ENCODE measurements at regions not wholly inside any gene's neighbourhood (a gene's known extent, or its start where the extent isn't known, plus 50 kb on each side); places are given as distances from the start of the nearest gene placed in this dataset.

DNA sequence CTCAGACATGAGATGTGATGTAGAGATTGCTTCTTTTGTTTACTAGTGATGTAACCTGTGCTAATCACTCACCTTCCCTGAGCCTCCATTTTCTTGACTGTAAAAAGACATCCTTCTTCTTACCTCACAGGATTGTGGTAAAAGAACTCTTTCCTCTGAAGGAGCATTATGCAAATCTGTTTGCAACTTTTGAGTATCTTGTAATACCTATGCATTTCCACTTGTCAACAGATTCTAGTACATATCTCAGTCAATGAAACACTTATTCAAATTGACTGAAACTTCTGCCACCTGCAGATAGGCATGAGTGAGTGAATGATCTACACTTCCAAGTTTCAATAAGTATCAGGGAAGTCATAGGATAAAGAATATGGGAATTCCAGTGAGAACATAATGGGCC is 174.7 kb downstream of the HHIPL2 start:
- ChIA-PET POLR2A (no interaction called here), CTCF (no interaction called here)

- ChIA-PET CTCF (no interaction called here), POLR2A (no interaction called here)
These were observed 175.7 kb downstream of the HHIPL2 start for GRCh38 chr1:222372221-222372620.

- ChIA-PET CTCF (no interaction called here), POLR2A (no interaction called here)
These were observed 176.8 kb downstream of the HHIPL2 start for GRCh38 chr1:222370913-222371675.

DNA sequence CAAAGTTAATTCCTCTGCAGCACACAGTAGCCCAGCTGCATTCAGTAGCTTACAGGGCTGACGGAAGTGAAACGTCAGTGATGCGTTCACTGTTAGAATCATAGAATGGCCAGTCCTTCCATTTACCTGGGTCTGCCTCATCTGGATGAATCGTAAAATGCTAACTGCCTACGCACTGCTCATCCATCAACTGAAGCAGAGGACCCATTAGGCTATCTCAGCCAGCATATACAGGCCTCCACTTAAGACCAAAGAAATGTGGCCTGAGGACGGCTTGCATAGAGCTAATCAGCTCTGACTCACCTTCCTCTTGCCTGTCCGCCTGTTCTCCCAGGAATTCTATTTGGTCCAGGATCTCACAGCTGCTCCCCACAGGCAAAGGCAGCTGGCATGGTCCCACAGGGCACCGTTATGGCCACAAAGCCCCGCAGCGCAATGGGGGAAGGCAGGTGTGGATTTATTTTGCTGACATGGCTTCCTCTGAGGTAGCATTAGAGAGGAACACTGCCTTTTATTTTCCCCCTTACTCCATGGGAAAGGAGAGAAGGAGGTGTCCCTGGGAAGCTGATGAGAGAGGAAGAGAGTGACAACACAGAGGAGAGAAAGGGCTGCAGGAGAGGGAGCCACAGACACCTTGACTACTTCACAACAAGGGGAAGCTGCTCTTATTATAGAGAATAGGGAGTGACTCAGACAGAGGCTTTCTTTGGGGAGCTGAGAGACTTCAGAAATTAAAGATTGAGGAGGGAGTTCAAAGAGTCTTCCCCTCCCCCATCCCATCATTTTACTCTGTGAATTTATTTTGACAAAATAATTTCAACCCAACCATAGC is 177.6 kb downstream of the HHIPL2 start:
- POLR2A ChIA-PET: no interaction called here
- CTCF ChIA-PET: no interaction called here

DNA sequence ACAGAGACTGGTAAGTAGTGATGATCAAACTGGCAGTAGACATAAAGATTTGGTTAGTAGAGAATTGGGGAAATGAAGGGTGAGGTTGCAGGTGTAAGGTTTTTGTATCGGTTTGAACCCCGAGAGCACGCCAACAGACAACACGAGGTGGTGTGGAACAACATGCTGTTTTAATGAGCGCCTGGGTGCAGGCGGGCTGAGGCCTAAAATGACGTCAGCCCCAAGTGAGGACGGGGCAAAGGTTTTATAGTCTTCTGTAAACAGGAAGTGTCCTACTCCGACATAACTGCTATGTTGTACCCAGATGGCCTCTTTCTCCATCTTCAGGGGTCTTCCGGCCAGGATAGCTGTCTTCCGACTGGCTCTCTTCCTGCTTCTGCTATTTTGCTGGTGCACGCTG is 178.8 kb downstream of the HHIPL2 start:
- ChIA-PET CTCF (no interaction called here), POLR2A (no interaction called here)

DNA sequence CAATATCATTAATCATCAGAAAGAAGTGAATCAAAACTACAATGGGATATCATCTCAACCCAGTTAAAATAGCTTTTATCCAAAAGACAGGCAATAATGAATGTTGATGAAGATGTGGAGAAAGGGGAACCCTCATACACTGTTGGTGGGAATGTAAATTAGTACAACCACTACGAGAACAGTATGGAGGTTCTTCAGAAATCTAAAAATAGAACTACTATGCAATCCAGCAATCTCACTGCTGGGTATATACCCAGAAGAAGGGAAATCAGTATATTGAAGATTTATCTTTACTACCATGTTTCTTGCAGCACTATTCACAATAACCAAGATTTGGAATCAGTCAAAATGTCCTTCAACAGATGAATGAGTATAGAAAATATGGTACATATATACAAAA is 189.8 kb downstream of the HHIPL2 start:
- POLR2A ChIA-PET: no interaction called here
- CTCF ChIA-PET: no interaction called here

- ChIA-PET CTCF (no interaction called here), POLR2A (no interaction called here)
These were observed 190.7 kb downstream of the HHIPL2 start for GRCh38 chr1:222357252-222357651.

DNA sequence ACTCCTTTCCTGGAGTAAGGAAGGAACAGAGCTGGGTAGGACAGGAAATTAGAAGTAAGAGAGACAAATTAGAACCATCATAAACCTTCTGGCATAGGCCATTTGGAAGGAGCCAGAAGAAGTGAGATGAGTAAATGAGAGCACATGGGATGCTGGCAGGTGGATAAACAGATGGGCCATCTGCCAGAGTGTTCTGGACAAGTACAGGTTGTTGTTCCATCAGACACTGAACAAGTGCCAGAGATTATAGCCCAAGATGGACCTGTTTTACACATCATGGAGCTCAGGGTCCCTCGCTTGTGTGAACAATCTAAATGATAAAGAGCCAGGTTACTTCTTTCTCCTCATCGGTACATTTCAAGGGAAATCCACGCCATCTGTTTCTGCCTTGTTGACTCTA is 200.3 kb downstream of the HHIPL2 start:
- POLR2A ChIA-PET: no interaction called here
- CTCF ChIA-PET: no interaction called here

- CTCF ChIA-PET: no interaction called here
- POLR2A ChIA-PET: no interaction called here
These were observed 200.9 kb downstream of the HHIPL2 start for GRCh38 chr1:222346955-222347354.

DNA sequence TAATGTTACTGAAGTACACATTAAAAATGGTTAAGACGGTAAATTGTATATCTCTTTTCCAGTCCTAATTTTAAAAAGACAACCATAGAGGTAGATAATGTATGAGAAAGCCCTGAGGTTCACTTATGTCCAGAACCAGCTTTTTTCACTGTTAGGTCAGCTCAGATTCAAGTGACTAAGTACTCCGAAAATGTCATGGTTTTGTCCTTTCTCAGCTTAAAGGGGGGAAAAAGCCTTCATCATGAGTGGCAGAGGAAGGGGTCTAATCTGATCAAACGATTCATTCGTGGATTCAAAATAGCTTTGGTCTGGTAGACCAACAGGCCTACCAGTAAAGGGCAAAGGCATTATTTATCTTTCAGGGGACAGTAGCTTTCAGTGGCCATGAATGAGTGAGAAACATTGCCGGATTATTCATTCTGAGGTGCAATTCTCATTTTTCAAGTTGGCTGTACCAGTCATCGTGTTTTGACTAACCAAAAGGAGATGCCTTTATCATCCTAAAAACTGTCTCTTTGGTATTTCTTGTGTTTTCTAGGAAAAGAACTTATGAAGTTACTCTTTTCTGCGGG is 208.4 kb downstream of the HHIPL2 start:
- ChIA-PET POLR2A (no interaction called here), CTCF (no interaction called here)

DNA sequence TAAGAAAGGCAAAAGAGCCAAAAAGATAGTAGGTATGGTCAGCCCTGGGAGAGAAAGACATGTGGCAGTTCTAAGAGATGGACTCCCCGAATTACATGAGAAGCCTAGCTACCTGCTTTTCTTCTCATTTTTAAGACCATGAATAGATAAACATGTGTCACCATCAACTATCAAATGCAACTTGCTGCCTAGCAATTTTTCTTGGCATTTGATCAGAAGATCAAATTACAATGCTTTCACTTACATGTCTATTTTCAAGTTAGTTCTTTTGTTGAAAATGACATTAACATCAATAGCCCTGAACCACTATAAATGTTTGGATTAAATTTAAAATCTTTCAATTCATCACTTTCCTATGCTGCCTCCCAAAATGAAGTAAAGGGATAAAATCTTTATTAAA is 212.3 kb downstream of the HHIPL2 start:
- CTCF ChIA-PET: no interaction called here
- POLR2A ChIA-PET: no interaction called here

DNA sequence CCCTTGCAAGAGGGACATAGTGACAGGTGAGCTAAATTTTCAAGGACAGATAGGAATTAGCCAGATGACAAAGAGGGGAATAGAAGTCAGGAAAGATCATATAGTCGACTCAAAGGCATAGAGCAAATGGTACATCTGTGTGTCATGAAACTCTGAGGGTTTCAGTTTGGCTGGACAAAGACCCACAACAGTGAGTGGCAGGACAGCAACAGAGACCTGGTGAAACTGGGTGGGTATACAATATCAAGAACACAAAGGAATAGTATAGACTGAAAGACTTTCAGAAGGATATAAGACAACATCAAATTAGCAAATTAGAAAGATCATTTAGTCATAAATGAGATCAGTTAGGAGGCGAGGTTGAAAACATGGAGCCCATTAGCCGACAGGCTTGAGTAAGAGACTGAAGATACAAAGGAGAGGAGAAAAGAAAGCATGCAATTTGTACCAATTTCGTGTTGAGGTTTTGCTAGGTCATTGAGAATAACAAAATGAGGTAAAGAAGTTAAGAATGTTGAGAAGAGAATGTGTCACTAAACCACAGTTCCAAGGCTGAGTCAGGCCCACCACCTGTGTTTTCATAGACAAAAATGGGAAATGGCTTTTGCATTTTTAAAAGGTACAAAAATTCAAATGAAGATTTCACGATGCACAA is 213.8 kb downstream of the HHIPL2 start:
- ChIA-PET CTCF (no interaction called here), POLR2A (no interaction called here)

DNA sequence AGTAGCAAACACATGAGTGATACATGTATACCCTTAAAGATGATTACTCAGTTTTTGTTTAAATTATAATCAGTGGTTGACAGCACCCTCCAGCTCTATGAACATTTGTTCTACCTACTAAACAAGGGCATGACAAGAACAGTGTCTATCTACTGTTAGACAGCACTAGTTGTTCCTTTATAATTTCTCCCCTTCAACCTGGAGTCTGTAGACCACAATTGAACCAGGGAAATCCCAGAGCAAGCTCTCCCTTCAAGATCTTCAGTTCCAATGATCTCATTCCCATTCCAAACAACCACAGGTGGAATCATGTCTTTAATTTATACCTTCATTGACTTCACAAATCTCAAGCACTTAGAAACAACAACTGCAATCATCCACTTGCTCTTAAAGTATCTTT is 216.1 kb downstream of the HHIPL2 start:
- POLR2A ChIA-PET: no interaction called here

GRCh38 chr1:222331340-222331739 is 216.6 kb downstream of the HHIPL2 start:
- ChIA-PET CTCF (no interaction called here), POLR2A (no interaction called here)

More for the DNA sequence above, 216.1 kb downstream of the HHIPL2 start:
- CTCF ChIA-PET: interaction anchor here (0.5 kb wide), 1 partner anchor 732 kb away, joined by 4 read pairs; no protein-coding TSS in a partner anchor

GRCh38 chr1:222329493-222330045 is 218.3 kb downstream of the HHIPL2 start:
- CTCF ChIA-PET: no interaction called here
- POLR2A ChIA-PET: no interaction called here

DNA sequence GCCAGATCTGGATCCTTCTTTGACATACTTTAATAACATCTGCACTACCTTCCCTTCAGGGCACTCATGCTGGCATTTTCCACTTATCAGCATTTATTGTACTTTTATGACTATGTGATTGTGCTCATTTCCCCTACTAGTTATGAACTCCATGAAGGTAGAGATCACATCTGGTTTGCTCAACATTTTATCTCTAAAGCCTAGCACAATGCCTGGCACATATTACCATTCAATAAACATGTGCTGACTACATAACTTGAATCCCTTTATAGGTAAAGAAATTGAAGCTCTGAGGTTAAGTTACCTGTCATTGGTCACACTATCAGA is 221.2 kb downstream of the HHIPL2 start:
- ChIA-PET CTCF (no interaction called here), POLR2A (no interaction called here)

DNA sequence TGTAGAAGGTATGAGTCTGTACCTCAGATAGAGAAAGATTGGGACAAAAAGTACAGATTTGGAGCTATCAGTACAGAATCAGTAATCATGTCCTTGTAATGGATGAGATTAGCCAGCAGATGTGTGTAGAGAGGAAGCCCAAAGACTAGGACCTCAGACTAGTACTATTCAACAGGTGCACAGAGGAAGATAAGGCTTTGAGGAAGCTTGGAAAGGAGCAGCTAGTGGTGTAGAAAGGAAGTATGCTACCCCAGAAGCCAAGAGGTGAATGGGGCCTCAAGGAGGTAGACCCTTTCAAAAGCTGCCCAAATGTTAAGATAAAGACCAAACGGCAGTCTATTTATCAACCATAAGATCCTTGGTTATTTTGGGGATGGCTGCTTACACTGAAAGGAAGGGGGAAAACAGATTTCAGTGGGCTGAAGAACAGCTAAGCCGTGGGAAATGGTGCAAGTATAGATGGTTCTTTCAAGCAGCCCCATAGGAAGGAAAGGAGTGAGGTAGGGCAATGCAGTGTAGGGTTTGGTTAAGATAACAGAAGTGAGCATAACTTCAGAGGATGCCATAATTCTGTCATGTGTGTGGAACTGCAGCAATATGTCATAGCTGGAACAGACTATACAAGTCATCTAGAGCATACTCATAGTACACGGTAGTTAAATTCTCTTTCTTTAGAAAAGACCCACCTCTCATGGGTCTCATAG is 221.7 kb downstream of the HHIPL2 start:
- ChIA-PET POLR2A (no interaction called here), CTCF (no interaction called here)

- POLR2A ChIA-PET: no interaction called here
- CTCF ChIA-PET: no interaction called here
These were observed 222.4 kb downstream of the HHIPL2 start for GRCh38 chr1:222325506-222325905.

DNA sequence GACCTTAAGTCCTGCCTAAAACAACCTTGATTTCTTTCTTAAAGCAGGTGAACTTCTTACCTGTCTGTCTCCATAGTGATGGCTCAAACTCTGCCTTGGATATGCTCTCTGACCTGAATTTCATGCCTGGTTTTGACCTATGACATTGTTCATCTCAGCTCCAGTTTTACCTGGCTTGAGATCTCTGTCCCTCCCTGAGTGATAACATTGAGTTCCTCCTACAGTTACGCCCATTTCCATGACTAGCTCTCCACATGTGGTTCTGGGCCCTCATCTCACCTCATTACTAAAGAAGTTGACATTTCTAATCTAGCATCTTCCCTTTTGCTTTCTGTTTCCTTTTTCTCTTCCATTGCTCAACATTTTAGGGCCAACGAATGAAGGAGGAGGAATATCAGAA is 233.1 kb downstream of the HHIPL2 start:
- ChIA-PET CTCF (no interaction called here), POLR2A (no interaction called here)

DNA sequence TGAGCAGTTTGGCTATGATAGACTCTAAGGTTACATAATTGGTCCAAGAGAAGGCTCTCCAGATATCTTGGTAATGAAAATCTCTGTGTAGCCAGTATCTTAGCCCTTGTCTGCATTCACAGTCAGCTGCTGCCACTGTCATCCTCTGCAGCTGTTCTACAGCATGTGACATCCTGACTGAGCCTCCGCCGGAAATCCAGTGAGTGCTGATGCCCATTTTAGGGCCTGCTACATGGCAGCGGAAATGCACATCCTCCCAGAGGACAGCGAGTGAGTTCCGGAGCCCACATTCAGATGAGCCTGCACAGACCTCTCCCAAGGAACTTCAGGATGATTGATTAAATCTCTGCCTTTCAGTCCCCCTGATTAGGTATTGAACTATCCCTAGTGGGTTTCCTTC is 237.1 kb downstream of the HHIPL2 start:
- CTCF ChIA-PET: no interaction called here
- POLR2A ChIA-PET: no interaction called here

All from activated CD8-positive, alpha-beta memory T cell treated with anti-CD3 and anti-CD28 coated beads for 36 hours (primary cell).